ENCODE measurements at regions not wholly inside any gene's neighbourhood (a gene's known extent, or its start where the extent isn't known, plus 50 kb on each side); places are given as distances from the start of the nearest gene placed in this dataset.

DNA sequence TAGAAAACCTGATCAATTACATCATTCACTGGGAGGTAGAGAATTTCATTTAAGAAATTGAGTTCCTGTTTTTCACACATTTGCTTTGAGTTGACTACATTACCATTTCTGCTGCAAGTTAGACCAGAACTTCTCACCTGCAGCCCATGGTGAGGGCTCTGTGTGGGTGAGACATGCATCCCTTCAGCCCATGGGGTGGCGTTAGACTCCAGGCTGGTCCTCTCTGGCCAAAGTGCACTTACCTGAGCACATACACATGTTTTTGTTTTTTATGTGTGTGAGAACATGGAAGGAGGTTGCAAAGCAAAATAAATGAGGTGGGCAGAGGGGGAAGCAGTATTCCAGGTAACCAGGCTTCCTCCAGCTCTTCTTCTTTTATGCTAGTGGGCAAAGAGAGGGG lies 470.2 kb downstream of the PMP22 start:
- no peaks in the 10 kb centered on the region for H3K36me3 Mint-ChIP-seq (ENCODE audit: low read depth)
- DNase-seq: no peak

DNA sequence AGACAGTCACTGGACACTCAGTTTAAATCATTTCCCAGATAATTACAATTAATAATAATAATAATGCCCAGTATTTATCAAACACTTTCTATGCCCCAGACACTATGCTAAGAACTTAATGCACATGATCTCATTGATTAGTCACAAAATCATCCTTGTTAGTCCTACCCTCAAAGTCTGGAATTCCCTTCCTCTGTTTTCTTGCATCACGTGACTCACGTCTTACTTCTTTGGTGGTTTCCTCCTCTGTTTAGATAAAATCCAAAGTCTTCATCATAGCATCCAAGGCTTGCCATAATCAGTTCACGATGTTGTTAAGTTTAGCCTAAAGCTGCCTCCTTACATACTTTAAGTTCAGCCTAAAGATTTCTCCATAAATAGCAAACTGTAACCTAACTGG lies 471.9 kb downstream of the PMP22 start:
- DNase-seq: no peak
- Mint-ChIP-seq H3K9me3 (no peaks in the 10 kb centered on the region), H3K36me3 (ENCODE audit: low read depth) (no peaks in the 10 kb centered on the region), H3K27me3 (peaks cover 24% of the 10 kb centered on the region), H3K4me3 (no peak overlapping the region), H3K4me1 (no peaks in the 10 kb centered on the region), H3K27ac (no peak overlapping the region)
- no peak for ATAC-seq

More for the DNA sequence above, 470.2 kb downstream of the PMP22 start:
- Mint-ChIP-seq H3K27me3 (peaks cover 21% of the 10 kb centered on the region), H3K27ac (no peak overlapping the region), H3K4me3 (no peak overlapping the region), H3K9me3 (no peaks in the 10 kb centered on the region), H3K4me1 (no peaks in the 10 kb centered on the region)
- no peak for ATAC-seq

GRCh38 chr17:14792746-14793145 lies 472.4 kb downstream of the PMP22 start:
- Mint-ChIP-seq H3K36me3 (ENCODE audit: low read depth) (no peaks in the 10 kb centered on the region), H3K4me3 (no peak overlapping the region), H3K4me1 (no peaks in the 10 kb centered on the region), H3K27me3 (peaks cover 21% of the 10 kb centered on the region), H3K9me3 (no peaks in the 10 kb centered on the region), H3K27ac (no peak overlapping the region)
- DNase-seq (no peak), ATAC-seq (no peak)

DNA sequence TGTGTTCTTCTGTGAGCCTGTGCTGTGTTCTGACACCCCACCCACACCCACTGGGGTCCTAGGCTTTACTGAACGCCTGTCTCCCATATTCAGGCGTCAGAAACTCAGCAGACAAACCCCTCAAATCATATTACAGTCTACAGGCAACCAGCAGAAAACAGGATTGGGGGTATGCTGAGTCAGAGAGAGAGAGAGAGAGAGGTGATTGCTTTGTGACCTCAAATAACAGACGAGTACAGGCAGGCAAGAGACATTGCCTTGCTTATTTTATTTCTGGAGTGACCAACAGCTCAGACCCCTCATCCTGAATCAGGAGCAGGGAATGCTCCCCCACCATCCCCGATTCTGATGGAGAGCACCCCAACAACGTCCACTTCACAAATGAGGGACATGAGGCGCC lies 473.9 kb downstream of the PMP22 start:
- no peaks in the 10 kb centered on the region for H3K9me3 Mint-ChIP-seq
- peaks cover 14% of the 10 kb centered on the region for H3K27me3 Mint-ChIP-seq
- no peak overlapping the region for H3K4me3 Mint-ChIP-seq
- DNase-seq (no peak), ATAC-seq (no peak)
- no peak overlapping the region for H3K27ac Mint-ChIP-seq
- no peaks in the 10 kb centered on the region for H3K4me1 Mint-ChIP-seq
- H3K36me3 Mint-ChIP-seq (ENCODE audit: low read depth): no peaks in the 10 kb centered on the region

- Mint-ChIP-seq H3K9me3 (no peaks in the 10 kb centered on the region), H3K27me3 (peaks cover 14% of the 10 kb centered on the region), H3K27ac (no peak overlapping the region), H3K36me3 (ENCODE audit: low read depth) (no peaks in the 10 kb centered on the region), H3K4me1 (no peaks in the 10 kb centered on the region), H3K4me3 (no peak overlapping the region)
- DNase-seq: no peak
- peak; percentile 54 for ATAC-seq
Observed at GRCh38 chr17:14790521-14790920, 474.6 kb downstream of the PMP22 start.

GRCh38 chr17:14784997-14785696 lies 480.0 kb downstream of the PMP22 start:
- Mint-ChIP-seq H3K27me3 (peaks cover 3% of the 10 kb centered on the region), H3K36me3 (ENCODE audit: low read depth) (no peaks in the 10 kb centered on the region), H3K4me1 (peaks cover 2% of the 10 kb centered on the region), H3K4me3 (no peak overlapping the region), H3K9me3 (no peaks in the 10 kb centered on the region), H3K27ac (no peak overlapping the region)
- peak; percentile 18 for DNase-seq
- ATAC-seq: no peak

GRCh38 chr17:14781123-14781522 lies 480.2 kb downstream of the HS3ST3B1 start:
- DNase-seq: no peak
- H3K4me1 Mint-ChIP-seq: peaks cover 2% of the 10 kb centered on the region
- H3K9me3 Mint-ChIP-seq: no peaks in the 10 kb centered on the region
- H3K36me3 Mint-ChIP-seq (ENCODE audit: low read depth): no peaks in the 10 kb centered on the region
- no peak for ATAC-seq
- no peaks in the 10 kb centered on the region for H3K27me3 Mint-ChIP-seq
- H3K27ac Mint-ChIP-seq: no peak overlapping the region
- H3K4me3 Mint-ChIP-seq: no peak overlapping the region

DNA sequence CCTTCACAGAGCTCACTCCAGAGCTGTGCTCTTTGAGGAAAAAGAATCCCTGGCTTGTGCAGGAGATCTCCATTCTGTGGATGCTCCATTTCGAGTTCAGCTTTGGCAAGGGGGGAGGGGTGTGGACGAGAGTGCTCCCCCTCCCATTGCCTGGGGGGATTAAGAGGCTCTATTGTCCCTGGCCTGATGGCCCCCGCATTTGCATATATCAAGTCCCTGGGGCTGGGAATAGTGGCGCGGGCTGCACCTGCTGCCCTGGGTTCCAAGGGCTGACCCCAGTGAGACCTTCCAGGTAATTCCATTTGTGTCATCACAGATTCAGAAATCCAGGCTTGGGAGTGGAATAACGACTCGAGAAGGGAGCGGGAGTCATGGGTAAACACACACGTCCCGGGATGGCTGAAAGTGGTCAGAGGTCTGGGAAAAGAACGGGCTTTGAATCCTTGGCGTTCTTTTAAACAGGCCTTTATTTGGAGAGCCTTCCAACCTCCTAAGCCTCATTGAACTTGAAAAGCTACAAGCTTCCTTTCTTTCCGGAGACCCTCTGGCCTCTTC lies 479.3 kb downstream of the HS3ST3B1 start:
- H3K4me3 Mint-ChIP-seq: no peak overlapping the region
- no peak overlapping the region for H3K27ac Mint-ChIP-seq
- H3K36me3 Mint-ChIP-seq (ENCODE audit: low read depth): no peaks in the 10 kb centered on the region
- DNase-seq: no peak
- ATAC-seq: no peak
- H3K4me1 Mint-ChIP-seq: peaks cover 1% of the 10 kb centered on the region
- no peaks in the 10 kb centered on the region for H3K9me3 Mint-ChIP-seq
- peaks cover 5% of the 10 kb centered on the region for H3K27me3 Mint-ChIP-seq

DNA sequence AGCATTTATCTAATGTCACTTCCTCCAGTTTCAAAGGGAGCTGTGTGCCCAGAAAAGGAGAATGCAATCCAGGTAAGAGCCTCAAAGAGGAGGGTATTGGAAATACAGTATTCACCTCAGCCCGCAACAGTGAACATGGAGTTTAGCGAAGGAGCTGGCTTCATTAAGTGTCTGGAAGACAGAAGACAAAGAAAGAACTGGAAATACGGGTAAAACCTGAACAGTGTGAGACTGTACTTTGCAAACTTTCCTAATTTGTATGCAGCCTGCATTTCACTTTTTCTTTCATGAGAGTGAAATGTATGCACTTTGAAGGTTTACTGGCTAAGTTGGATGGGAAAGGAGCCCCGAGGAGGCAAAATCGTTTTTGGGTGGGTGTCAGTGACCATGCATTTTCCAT lies 478.4 kb downstream of the HS3ST3B1 start:
- Mint-ChIP-seq H3K27ac (no peak overlapping the region), H3K36me3 (ENCODE audit: low read depth) (no peaks in the 10 kb centered on the region), H3K27me3 (peaks cover 8% of the 10 kb centered on the region), H3K4me1 (no peaks in the 10 kb centered on the region), H3K4me3 (no peak overlapping the region), H3K9me3 (peaks cover 4% of the 10 kb centered on the region)
- ATAC-seq (no peak), DNase-seq (no peak)

- Mint-ChIP-seq H3K9me3 (peaks cover 4% of the 10 kb centered on the region), H3K36me3 (ENCODE audit: low read depth) (no peaks in the 10 kb centered on the region), H3K4me3 (no peak overlapping the region), H3K27me3 (peaks cover 8% of the 10 kb centered on the region), H3K27ac (no peak overlapping the region), H3K4me1 (no peaks in the 10 kb centered on the region)
- ATAC-seq (no peak), DNase-seq (no peak)
Observed at GRCh38 chr17:14777291-14777690, 476.4 kb downstream of the HS3ST3B1 start.

DNA sequence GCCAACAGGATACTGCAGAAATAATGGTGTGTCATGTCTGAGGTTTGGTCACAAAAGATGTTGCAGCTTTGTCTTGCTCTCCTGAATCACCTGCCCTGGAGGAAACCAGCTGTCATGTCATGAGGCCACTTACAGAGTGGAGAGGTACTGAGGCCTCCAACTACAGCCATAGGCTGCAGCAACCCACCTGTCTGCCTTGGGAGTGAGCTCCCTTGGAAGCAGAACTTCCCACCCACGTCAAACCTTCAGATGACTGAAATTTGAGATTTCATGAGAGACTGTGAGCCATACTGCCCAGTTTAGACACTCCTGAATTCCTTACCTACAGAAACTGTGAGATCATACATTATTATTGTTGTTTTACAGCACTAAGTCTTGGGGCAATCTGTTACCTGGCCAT lies 475.9 kb downstream of the HS3ST3B1 start:
- Mint-ChIP-seq H3K27ac (no peak overlapping the region), H3K9me3 (peaks cover 4% of the 10 kb centered on the region), H3K4me3 (no peak overlapping the region), H3K4me1 (no peaks in the 10 kb centered on the region), H3K27me3 (peaks cover 8% of the 10 kb centered on the region), H3K36me3 (ENCODE audit: low read depth) (no peaks in the 10 kb centered on the region)
- DNase-seq: no peak
- no peak for ATAC-seq

DNA sequence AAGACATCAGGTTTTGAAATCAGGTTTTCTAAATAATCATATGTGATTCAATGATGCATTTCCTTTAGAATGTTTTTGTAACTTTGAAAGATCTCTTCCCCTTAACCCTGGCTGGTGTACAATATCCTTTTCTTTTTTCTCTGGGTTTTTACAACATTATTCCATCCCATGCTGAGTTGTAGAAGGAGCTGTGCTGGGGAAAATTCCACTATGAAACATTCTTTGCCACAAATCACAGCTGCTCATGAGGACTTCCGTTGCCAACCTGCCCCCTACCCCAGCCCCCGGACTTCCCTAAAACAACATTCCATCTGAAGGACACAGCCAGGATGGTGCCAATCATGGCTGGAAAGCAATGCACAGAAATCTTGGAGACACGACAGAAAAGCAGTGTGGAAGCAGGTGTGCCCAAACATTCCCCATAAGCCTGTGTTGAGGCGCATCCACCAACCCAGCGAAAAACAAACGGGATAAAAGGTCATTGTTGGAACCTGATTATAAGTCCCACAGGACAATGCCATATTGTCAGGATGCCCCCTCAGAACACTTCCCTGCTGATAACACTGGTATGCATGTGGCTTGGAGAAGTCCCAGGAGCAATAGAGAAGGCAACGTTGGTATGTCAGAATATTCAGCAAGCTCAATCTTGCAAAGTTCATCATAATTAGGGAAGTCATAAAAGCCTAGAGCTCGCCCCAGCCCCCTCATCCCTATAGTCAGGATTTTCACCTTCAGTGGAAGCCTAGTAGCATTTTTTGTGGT lies 475.0 kb downstream of the HS3ST3B1 start:
- Mint-ChIP-seq H3K4me3 (no peak overlapping the region), H3K9me3 (peaks cover 4% of the 10 kb centered on the region), H3K27ac (no peak overlapping the region), H3K27me3 (peaks cover 8% of the 10 kb centered on the region), H3K4me1 (no peaks in the 10 kb centered on the region), H3K36me3 (ENCODE audit: low read depth) (no peaks in the 10 kb centered on the region)
- DNase-seq (no peak), ATAC-seq (no peak)

- H3K36me3 Mint-ChIP-seq (ENCODE audit: low read depth): no peaks in the 10 kb centered on the region
- DNase-seq: no peak
- no peak for ATAC-seq
- H3K27ac Mint-ChIP-seq: no peak overlapping the region
- no peaks in the 10 kb centered on the region for H3K4me1 Mint-ChIP-seq
- peaks cover 8% of the 10 kb centered on the region for H3K27me3 Mint-ChIP-seq
- no peak overlapping the region for H3K4me3 Mint-ChIP-seq
- H3K9me3 Mint-ChIP-seq: peaks cover 4% of the 10 kb centered on the region
Observed at GRCh38 chr17:14774774-14775173, 473.9 kb downstream of the HS3ST3B1 start.

DNA sequence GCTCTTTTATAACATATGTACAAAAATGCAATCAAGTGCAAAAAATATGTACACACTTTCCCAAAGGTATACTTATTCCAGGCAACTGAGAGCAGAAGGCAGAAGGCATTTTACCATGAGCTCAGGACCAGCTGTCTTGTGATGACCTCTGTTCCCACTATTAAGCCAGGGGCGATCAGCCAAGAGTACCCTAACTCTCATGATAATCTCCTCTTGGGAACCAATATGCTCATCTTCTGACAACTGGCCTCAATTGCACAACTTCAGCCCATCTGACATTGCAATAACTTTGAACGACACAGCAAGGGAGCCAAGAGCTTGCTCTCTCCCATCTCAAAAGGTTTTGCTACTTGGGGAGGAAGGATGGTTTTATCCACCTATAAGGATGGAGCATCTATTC lies 471.9 kb downstream of the HS3ST3B1 start:
- peaks cover 8% of the 10 kb centered on the region for H3K27me3 Mint-ChIP-seq
- no peak overlapping the region for H3K27ac Mint-ChIP-seq
- no peak overlapping the region for H3K4me3 Mint-ChIP-seq
- ATAC-seq (no peak), DNase-seq (no peak)
- H3K4me1 Mint-ChIP-seq: no peaks in the 10 kb centered on the region
- H3K9me3 Mint-ChIP-seq: peaks cover 4% of the 10 kb centered on the region
- no peaks in the 10 kb centered on the region for H3K36me3 Mint-ChIP-seq (ENCODE audit: low read depth)

GRCh38 chr17:14771543-14771942 lies 470.7 kb downstream of the HS3ST3B1 start:
- Mint-ChIP-seq H3K9me3 (peaks cover 4% of the 10 kb centered on the region), H3K27ac (no peak overlapping the region)

More at GRCh38 chr17:14771543-14771942, 470.7 kb downstream of the HS3ST3B1 start:
- Mint-ChIP-seq H3K36me3 (ENCODE audit: low read depth) (no peaks in the 10 kb centered on the region), H3K27me3 (peaks cover 8% of the 10 kb centered on the region), H3K4me1 (no peaks in the 10 kb centered on the region), H3K4me3 (no peak overlapping the region)
- DNase-seq: no peak
- no peak for ATAC-seq
